ENCODE measurements at regions not wholly inside any gene's neighbourhood (a gene's known extent, or its start where the extent isn't known, plus 50 kb on each side); places are given as distances from the start of the nearest gene placed in this dataset.

GRCh38 chr2:166831930-166832329 is 56.4 kb upstream of the XIRP2 start:
- Histone ChIP-seq H3K27me3 (ENCODE audit: control insufficient read depth, insufficient read depth, low read length) (no peaks in the 10 kb centered on the region), H3K36me3 (ENCODE audit: control insufficient read depth, insufficient read depth, low read length) (no peaks in the 10 kb centered on the region), H3K4me3 (ENCODE audit: low read depth, low read length) (no peak overlapping the region)
- TF ChIP-seq CTCF (IDR thresholded peaks at IDR 0.05; ENCODE audit: insufficient read depth, low read length, poor library complexity, severe bottlenecking): no peak
- DNase-seq (ENCODE audit: low read depth): no peak

- DNase-seq (ENCODE audit: low read depth): no peak
- Histone ChIP-seq H3K4me3 (ENCODE audit: low read depth, low read length) (no peak overlapping the region), H3K27me3 (ENCODE audit: control insufficient read depth, insufficient read depth, low read length) (no peaks in the 10 kb centered on the region), H3K36me3 (ENCODE audit: control insufficient read depth, insufficient read depth, low read length) (no peaks in the 10 kb centered on the region)
- no peak for TF ChIP-seq CTCF (IDR thresholded peaks at IDR 0.05; ENCODE audit: insufficient read depth, low read length, poor library complexity, severe bottlenecking)
Observed at GRCh38 chr2:166825914-166826313, 62.4 kb upstream of the XIRP2 start.

GRCh38 chr2:166814335-166814734 is 73.9 kb upstream of the XIRP2 start:
- no peak for TF ChIP-seq CTCF (IDR thresholded peaks at IDR 0.05; ENCODE audit: insufficient read depth, low read length, poor library complexity, severe bottlenecking)
- DNase-seq (ENCODE audit: low read depth): no peak

GRCh38 chr2:166812166-166812891 is 76.0 kb upstream of the XIRP2 start:
- TF ChIP-seq CTCF (IDR thresholded peaks at IDR 0.05; ENCODE audit: insufficient read depth, low read length, poor library complexity, severe bottlenecking): no peak

More at GRCh38 chr2:166814335-166814734, 73.9 kb upstream of the XIRP2 start:
- Histone ChIP-seq H3K4me3 (ENCODE audit: low read depth, low read length) (no peak overlapping the region), H3K36me3 (ENCODE audit: control insufficient read depth, insufficient read depth, low read length) (no peaks in the 10 kb centered on the region), H3K27me3 (ENCODE audit: control insufficient read depth, insufficient read depth, low read length) (no peaks in the 10 kb centered on the region)

GRCh38 chr2:166805753-166806152 is 82.5 kb upstream of the XIRP2 start:
- H3K27me3 ChIP-seq (ENCODE audit: control insufficient read depth, insufficient read depth, low read length): no peaks in the 10 kb centered on the region
- H3K4me3 ChIP-seq (ENCODE audit: low read depth, low read length): no peak overlapping the region
- H3K36me3 ChIP-seq (ENCODE audit: control insufficient read depth, insufficient read depth, low read length): no peaks in the 10 kb centered on the region
- no peak for DNase-seq (ENCODE audit: low read depth)
- no peak for TF ChIP-seq CTCF (IDR thresholded peaks at IDR 0.05; ENCODE audit: insufficient read depth, low read length, poor library complexity, severe bottlenecking)

More at GRCh38 chr2:166812166-166812891, 76.0 kb upstream of the XIRP2 start:
- DNase-seq (ENCODE audit: low read depth): no peak
- no peaks in the 10 kb centered on the region for H3K36me3 ChIP-seq (ENCODE audit: control insufficient read depth, insufficient read depth, low read length)
- H3K27me3 ChIP-seq (ENCODE audit: control insufficient read depth, insufficient read depth, low read length): no peaks in the 10 kb centered on the region
- no peak overlapping the region for H3K4me3 ChIP-seq (ENCODE audit: low read depth, low read length)

Data from kidney epithelial cell (primary cell).